ENCODE measurements at regions not wholly inside any gene's neighbourhood (a gene's known extent, or its start where the extent isn't known, plus 50 kb on each side); places are given as distances from the start of the nearest gene placed in this dataset.

DNA sequence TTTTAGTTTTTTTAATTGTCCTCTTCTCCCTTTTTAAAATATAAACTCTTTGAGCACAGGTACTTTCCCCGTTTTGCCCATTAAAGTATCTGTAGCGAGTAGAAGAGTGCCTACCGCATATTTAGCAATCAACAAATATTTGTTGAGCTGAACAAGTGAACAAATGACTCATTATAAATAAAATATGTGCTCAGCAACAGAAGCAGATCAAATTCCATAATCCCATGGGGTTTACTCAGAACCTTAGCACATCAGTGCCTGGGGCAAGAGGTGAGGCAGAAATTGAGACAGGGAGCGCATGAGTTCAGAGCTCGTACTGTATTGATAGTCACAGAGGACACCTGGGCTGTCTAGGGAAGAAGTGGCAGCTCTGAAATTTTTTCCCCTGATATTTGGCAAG is 161.0 kb downstream of the SEM1 start:
- Mint-ChIP-seq H3K36me3 (ENCODE audit: low read depth) (no peaks in the 10 kb centered on the region), H3K27ac (no peak overlapping the region), H3K9me3 (no peaks in the 10 kb centered on the region), H3K27me3 (no peaks in the 10 kb centered on the region), H3K4me1 (no peaks in the 10 kb centered on the region), H3K4me3 (no peak overlapping the region)
- DNase-seq = no peak
- intact Hi-C loops (cut with micrococcal nuclease) = no loop called here
- CTCF ChIA-PET = no interaction called here
- POLR2A ChIA-PET = no interaction called here
- no peak for ATAC-seq (ENCODE audit: low read depth)
- TF ChIP-seq, protein P1, sequence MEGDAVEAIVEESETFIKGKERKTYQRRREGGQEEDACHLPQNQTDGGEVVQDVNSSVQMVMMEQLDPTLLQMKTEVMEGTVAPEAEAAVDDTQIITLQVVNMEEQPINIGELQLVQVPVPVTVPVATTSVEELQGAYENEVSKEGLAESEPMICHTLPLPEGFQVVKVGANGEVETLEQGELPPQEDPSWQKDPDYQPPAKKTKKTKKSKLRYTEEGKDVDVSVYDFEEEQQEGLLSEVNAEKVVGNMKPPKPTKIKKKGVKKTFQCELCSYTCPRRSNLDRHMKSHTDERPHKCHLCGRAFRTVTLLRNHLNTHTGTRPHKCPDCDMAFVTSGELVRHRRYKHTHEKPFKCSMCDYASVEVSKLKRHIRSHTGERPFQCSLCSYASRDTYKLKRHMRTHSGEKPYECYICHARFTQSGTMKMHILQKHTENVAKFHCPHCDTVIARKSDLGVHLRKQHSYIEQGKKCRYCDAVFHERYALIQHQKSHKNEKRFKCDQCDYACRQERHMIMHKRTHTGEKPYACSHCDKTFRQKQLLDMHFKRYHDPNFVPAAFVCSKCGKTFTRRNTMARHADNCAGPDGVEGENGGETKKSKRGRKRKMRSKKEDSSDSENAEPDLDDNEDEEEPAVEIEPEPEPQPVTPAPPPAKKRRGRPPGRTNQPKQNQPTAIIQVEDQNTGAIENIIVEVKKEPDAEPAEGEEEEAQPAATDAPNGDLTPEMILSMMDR (IDR thresholded peaks at IDR 0.05) = no peak

DNA sequence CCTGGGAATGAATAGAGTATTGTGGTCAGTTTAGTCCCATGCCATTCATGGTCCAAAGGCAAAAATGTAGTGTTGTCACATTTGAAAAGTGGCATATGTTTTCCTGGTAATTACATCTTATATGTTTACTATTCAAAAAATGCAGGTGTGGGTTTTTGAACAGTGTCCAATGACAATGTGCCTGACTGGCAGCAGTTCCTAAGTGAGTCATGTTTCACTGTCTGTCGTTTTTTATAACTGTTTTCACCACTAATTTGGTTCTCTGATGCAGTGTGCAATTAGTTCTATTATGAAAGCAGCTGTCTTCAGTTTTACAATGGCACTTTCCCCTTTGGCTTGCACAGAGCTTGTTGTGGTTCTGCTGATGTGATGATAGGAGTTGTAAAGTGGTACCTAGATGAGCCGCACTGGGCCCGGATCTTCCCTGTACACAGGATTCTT is 162.3 kb downstream of the SEM1 start:
- no peak overlapping the region for H3K27ac Mint-ChIP-seq
- H3K9me3 Mint-ChIP-seq = no peaks in the 10 kb centered on the region
- no peak overlapping the region for H3K4me3 Mint-ChIP-seq
- ATAC-seq (ENCODE audit: low read depth) (no peak), DNase-seq (no peak)
- no peaks in the 10 kb centered on the region for H3K36me3 Mint-ChIP-seq (ENCODE audit: low read depth)
- CTCF ChIA-PET = no interaction called here
- H3K4me1 Mint-ChIP-seq = no peaks in the 10 kb centered on the region
- POLR2A ChIA-PET = no interaction called here
- TF ChIP-seq, protein P1 (IDR thresholded peaks at IDR 0.05) = no peak
- intact Hi-C loops (cut with micrococcal nuclease) = no loop called here
- no peaks in the 10 kb centered on the region for H3K27me3 Mint-ChIP-seq

DNA sequence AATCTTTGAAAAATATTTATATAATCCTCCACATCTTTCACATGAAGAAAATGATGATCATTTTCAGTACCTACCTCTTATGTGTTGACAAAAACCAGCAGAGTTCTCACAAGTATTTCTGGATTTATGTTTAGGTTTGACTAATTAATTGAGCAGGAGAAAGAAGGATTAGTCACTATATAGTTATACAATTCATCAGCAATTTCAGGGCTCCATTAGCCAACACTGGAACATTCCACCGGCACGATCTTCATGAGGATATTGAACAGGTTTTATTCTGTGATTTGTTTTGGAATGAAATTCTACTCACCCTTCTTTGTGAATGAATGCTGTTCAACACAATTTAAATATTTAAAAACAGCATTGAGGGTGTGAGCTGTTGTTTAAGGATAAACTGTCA is 163.2 kb downstream of the SEM1 start:
- intact Hi-C loops (cut with micrococcal nuclease) = no loop called here
- Mint-ChIP-seq H3K4me1 (no peaks in the 10 kb centered on the region), H3K27me3 (no peaks in the 10 kb centered on the region), H3K36me3 (ENCODE audit: low read depth) (no peaks in the 10 kb centered on the region), H3K9me3 (no peaks in the 10 kb centered on the region), H3K4me3 (no peak overlapping the region), H3K27ac (no peak overlapping the region)
- CTCF ChIA-PET = no interaction called here
- no peak for ATAC-seq (ENCODE audit: low read depth)
- no peak for DNase-seq
- POLR2A ChIA-PET = no interaction called here
- TF ChIP-seq, protein P1 (IDR thresholded peaks at IDR 0.05) = no peak

DNA sequence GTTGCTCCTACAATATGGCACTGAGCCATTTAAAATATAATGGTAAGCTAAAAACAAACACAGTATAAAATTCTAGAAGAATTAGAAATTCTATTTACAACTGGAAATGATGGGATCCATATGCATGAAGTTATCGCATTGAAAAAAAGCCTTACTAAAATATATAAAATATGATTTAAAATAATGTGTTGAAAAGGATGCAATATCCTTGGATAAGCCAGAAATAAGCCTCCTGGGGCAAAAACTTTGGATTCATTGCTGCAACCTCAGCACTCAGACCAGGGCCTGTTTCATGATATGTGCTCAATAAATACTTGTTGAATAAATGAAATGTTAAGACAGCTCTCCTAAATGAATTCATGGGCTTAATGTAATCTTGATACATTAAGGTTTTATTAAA is 170.2 kb downstream of the SEM1 start:
- Mint-ChIP-seq H3K36me3 (ENCODE audit: low read depth) (no peaks in the 10 kb centered on the region), H3K27ac (no peak overlapping the region), H3K9me3 (no peaks in the 10 kb centered on the region), H3K4me3 (no peak overlapping the region), H3K4me1 (no peaks in the 10 kb centered on the region), H3K27me3 (no peaks in the 10 kb centered on the region)
- ChIA-PET CTCF (no interaction called here), POLR2A (no interaction called here)
- TF ChIP-seq, protein P1 (IDR thresholded peaks at IDR 0.05) = no peak
- ATAC-seq (ENCODE audit: low read depth) (no peak), DNase-seq (no peak)
- intact Hi-C loops (cut with micrococcal nuclease) = no loop called here

DNA sequence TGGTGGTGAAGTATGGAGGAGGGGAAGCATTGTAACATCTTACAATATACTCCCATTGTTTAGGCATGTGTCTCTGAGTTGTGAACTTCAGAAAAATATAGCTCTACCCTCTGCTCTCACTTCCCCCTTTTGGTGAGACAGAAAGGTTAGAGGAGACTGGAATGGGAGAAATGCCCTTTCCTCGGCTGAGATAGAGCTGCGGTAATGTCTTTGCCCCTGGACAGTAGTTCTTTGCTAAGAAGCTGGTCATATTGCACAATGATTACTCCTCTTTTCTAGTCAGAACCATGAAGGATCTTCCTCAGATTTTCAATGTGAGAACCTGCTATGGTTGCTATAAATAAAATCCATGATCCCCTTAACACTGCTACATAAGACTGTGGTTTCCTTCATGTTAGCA is 171.0 kb downstream of the SEM1 start:
- no peak overlapping the region for H3K27ac Mint-ChIP-seq
- DNase-seq (no peak), ATAC-seq (ENCODE audit: low read depth) (no peak)
- ChIA-PET CTCF (no interaction called here), POLR2A (no interaction called here)
- TF ChIP-seq, protein P1 (IDR thresholded peaks at IDR 0.05) = no peak
- H3K9me3 Mint-ChIP-seq = no peaks in the 10 kb centered on the region
- intact Hi-C loops (cut with micrococcal nuclease) = no loop called here
- H3K27me3 Mint-ChIP-seq = no peaks in the 10 kb centered on the region
- no peaks in the 10 kb centered on the region for H3K36me3 Mint-ChIP-seq (ENCODE audit: low read depth)
- H3K4me3 Mint-ChIP-seq = no peak overlapping the region
- H3K4me1 Mint-ChIP-seq = no peaks in the 10 kb centered on the region

Data from activated B cell treated with CpG ODN at 0.5 μM for 24 hours (primary cell).